ENCODE measurements at regions not wholly inside any gene's neighbourhood (a gene's known extent, or its start where the extent isn't known, plus 50 kb on each side); places are given as distances from the start of the nearest gene placed in this dataset.

GRCh38 chr4:133839326-133839725 lies 362.3 kb downstream of the PABPC4L start:
- H3K9me3 ChIP-seq: no peaks in the 10 kb centered on the region

DNA sequence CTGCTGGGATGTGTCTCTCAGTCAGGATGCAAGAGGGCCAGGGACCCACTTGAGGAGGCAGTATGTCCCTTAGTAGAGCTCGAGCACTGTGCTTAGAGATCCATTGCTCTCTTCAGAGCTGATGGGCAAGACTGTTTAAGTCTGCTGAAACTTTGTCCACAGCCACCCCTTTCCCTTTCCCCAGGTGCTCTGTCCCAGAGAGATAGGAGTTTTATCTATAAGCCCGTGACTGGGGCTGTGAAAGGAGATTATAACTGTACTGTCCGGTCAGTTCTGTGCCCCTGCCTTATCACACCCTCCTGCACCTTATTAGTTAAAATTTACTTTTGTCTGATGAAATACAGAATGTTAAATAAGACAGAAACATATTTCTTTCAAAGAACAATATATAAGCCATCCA lies 378.4 kb downstream of the PABPC4L start:
- in situ Hi-C loops (cut with MboI; ENCODE audit: low sequenced_read_pairs in 4 of 4): no loop called here

More at GRCh38 chr4:133839326-133839725, 362.3 kb downstream of the PABPC4L start:
- Histone ChIP-seq H3K27me3 (no peaks in the 10 kb centered on the region), H3K27ac (no peak overlapping the region), H3K36me3 (no peaks in the 10 kb centered on the region), H3K4me3 (no peak overlapping the region), H3K4me1 (no peaks in the 10 kb centered on the region)
- ATAC-seq: no peak
- TF ChIP-seq POLR2A (IDR thresholded peaks at IDR 0.05) (no peak), CTCF (IDR thresholded peaks at IDR 0.05 in 4 of 5, conservative IDR thresholded peaks at IDR 0.05 in 1 of 5) (no peak)
- intact Hi-C loops (cut with DNase I; ENCODE audit: low total_unique reads) (no loop called here), in situ Hi-C loops (cut with MboI; ENCODE audit: low sequenced_read_pairs in 4 of 4) (no loop called here)
- DNase-seq: no peak

DNA sequence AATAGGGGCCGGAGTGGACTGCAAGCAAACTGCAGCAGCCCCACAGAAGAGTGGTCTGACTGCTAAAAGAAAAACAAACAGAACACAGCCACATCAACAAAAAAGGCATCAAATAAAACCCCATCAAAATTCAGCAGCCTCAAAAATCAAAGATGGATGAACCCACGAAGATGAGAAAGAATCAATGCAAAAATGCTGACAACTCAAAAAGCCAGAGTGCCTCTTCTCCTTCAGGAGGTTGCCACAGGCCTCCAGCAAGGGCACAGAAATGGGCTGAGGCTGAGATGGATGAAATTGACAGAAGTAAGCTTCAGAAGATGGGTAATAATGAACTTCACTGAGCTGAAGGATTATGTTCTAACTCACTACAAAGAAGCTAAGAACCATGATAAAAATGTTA lies 388.6 kb downstream of the PABPC4L start:
- no peaks in the 10 kb centered on the region for H3K27me3 ChIP-seq
- H3K4me1 ChIP-seq: no peaks in the 10 kb centered on the region
- H3K27ac ChIP-seq: no peak overlapping the region
- in situ Hi-C loops (cut with MboI; ENCODE audit: low sequenced_read_pairs in 4 of 4) (no loop called here), intact Hi-C loops (cut with DNase I; ENCODE audit: low total_unique reads) (no loop called here)
- no peak overlapping the region for H3K4me3 ChIP-seq
- ATAC-seq (no peak), DNase-seq (no peak)
- TF ChIP-seq CTCF (IDR thresholded peaks at IDR 0.05 in 4 of 5, conservative IDR thresholded peaks at IDR 0.05 in 1 of 5): no peak
- TF ChIP-seq POLR2A (IDR thresholded peaks at IDR 0.05): no peak
- H3K9me3 ChIP-seq: peaks cover 0 to 7% (median 0%) of the 10 kb centered on the region in 3 donors
- H3K36me3 ChIP-seq: no peaks in the 10 kb centered on the region

More for the DNA sequence above, 378.4 kb downstream of the PABPC4L start:
- Histone ChIP-seq H3K27ac (no peak overlapping the region), H3K4me1 (no peaks in the 10 kb centered on the region), H3K27me3 (no peaks in the 10 kb centered on the region), H3K36me3 (no peaks in the 10 kb centered on the region), H3K4me3 (no peak overlapping the region), H3K9me3 (peaks cover 0 to under 1% (median 0%) of the 10 kb centered on the region in 3 donors)
- TF ChIP-seq CTCF (IDR thresholded peaks at IDR 0.05 in 4 of 5, conservative IDR thresholded peaks at IDR 0.05 in 1 of 5): no peak
- no peak for TF ChIP-seq POLR2A (IDR thresholded peaks at IDR 0.05)
- ATAC-seq: no peak
- intact Hi-C loops (cut with DNase I; ENCODE audit: low total_unique reads): no loop called here
- DNase-seq: no peak

GRCh38 chr4:133812236-133812635 lies 389.4 kb downstream of the PABPC4L start:
- no peak for DNase-seq
- H3K27ac ChIP-seq: no peak overlapping the region
- no peaks in the 10 kb centered on the region for H3K4me1 ChIP-seq
- no peaks in the 10 kb centered on the region for H3K36me3 ChIP-seq
- H3K27me3 ChIP-seq: no peaks in the 10 kb centered on the region
- H3K4me3 ChIP-seq: no peak overlapping the region
- peaks cover 0 to 6% (median 0%) of the 10 kb centered on the region in 3 donors for H3K9me3 ChIP-seq
- TF ChIP-seq CTCF (IDR thresholded peaks at IDR 0.05 in 4 of 5, conservative IDR thresholded peaks at IDR 0.05 in 1 of 5) (no peak), POLR2A (IDR thresholded peaks at IDR 0.05) (no peak)
- in situ Hi-C loops (cut with MboI; ENCODE audit: low sequenced_read_pairs in 4 of 4): no loop called here
- intact Hi-C loops (cut with DNase I; ENCODE audit: low total_unique reads): no loop called here
- no peak for ATAC-seq

DNA sequence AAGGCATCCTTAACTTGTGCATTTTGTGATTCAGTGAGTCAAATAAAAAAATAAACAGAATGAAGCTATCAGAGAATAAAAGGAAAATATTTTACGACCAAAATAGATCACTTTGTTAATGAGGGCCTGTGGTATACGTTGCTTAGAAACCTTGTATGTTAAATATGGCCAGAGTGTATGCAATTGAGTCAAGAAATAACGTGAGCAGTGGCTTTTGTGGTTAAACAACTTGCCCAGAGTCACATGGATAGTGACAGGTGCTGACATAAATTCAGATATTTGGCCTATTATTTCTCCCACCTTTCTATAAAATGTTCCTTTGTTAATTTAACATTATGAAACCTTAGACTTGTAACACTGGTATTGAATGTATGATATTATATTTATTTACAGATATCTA lies 393.4 kb downstream of the PABPC4L start:
- no peak for DNase-seq
- H3K4me3 ChIP-seq: no peak overlapping the region
- H3K27me3 ChIP-seq: no peaks in the 10 kb centered on the region
- H3K27ac ChIP-seq: no peak overlapping the region
- no peaks in the 10 kb centered on the region for H3K4me1 ChIP-seq
- in situ Hi-C loops (cut with MboI; ENCODE audit: low sequenced_read_pairs in 4 of 4) (no loop called here), intact Hi-C loops (cut with DNase I; ENCODE audit: low total_unique reads) (no loop called here)
- no peaks in the 10 kb centered on the region for H3K36me3 ChIP-seq
- TF ChIP-seq POLR2A (IDR thresholded peaks at IDR 0.05): no peak
- no peak for TF ChIP-seq CTCF (IDR thresholded peaks at IDR 0.05 in 4 of 5, conservative IDR thresholded peaks at IDR 0.05 in 1 of 5)
- no peak for ATAC-seq
- H3K9me3 ChIP-seq: peaks cover 0 to 6% (median 0%) of the 10 kb centered on the region in 3 donors
